Activated T-cell treated with anti-CD3 and anti-CD28 coated beads, Interleukin-2, amount 50 U/mL, for 48 hours (primary cell): ENCODE measurements at regions not wholly inside any gene's neighbourhood (a gene's known extent, or its start where the extent isn't known, plus 50 kb on each side); places are given as distances from the start of the nearest gene placed in this dataset.

Experiments used
- DNase-seq, 2 experiments: peaks; one replicate each; pipeline ENCODE4 v3.0.0-alpha.2; 2020

- no peak for DNase-seq
These were observed 339.4 kb upstream of the ZMIZ1 start for GRCh38 chr10:78729366-78729765.

GRCh38 chr10:78729800-78730199, 339.0 kb upstream of the ZMIZ1 start:
- DNase-seq: no peak

GRCh38 chr10:78730754-78731153, 338.0 kb upstream of the ZMIZ1 start:
- DNase-seq: no peak

GRCh38 chr10:78731675-78732074, 337.1 kb upstream of the ZMIZ1 start:
- no peak for DNase-seq

GRCh38 chr10:78732381-78732780, 336.4 kb upstream of the ZMIZ1 start:
- DNase-seq: no peak

- DNase-seq: no peak
These were observed 331.7 kb upstream of the ZMIZ1 start for GRCh38 chr10:78736926-78737630.

- DNase-seq: no peak
These were observed 330.6 kb upstream of the ZMIZ1 start for GRCh38 chr10:78737883-78738856.

GRCh38 chr10:78738861-78739260, 329.9 kb upstream of the ZMIZ1 start:
- no peak for DNase-seq

GRCh38 chr10:78739444-78740053, 329.2 kb upstream of the ZMIZ1 start:
- DNase-seq: no peak

GRCh38 chr10:78740976-78741915, 327.5 kb upstream of the ZMIZ1 start:
- no peak for DNase-seq

- no peak for DNase-seq
These were observed 326.4 kb upstream of the ZMIZ1 start for GRCh38 chr10:78742406-78742729.

- DNase-seq: peak in 1 of 2 experiments; percentile 25
These were observed 325.8 kb upstream of the ZMIZ1 start for GRCh38 chr10:78742730-78743615.

- DNase-seq: no peak
These were observed 324.7 kb upstream of the ZMIZ1 start for GRCh38 chr10:78744056-78744455.

- DNase-seq: no peak
These were observed 324.2 kb upstream of the ZMIZ1 start for GRCh38 chr10:78744491-78745090.

- DNase-seq: no peak
These were observed 323.3 kb upstream of the ZMIZ1 start for GRCh38 chr10:78745441-78745840.

GRCh38 chr10:78746155-78746763, 322.5 kb upstream of the ZMIZ1 start:
- DNase-seq: no peak

- DNase-seq: no peak
These were observed 321.1 kb upstream of the ZMIZ1 start for GRCh38 chr10:78747401-78748234.

- no peak for DNase-seq
These were observed 320.6 kb upstream of the ZMIZ1 start for GRCh38 chr10:78748235-78748533.

GRCh38 chr10:78749200-78749599, 319.6 kb upstream of the ZMIZ1 start:
- DNase-seq: no peak

- no peak for DNase-seq
These were observed 318.9 kb upstream of the ZMIZ1 start for GRCh38 chr10:78749898-78750297.
